MCF 10A (cell line): ENCODE measurements at regions not wholly inside any gene's neighbourhood (a gene's known extent, or its start where the extent isn't known, plus 50 kb on each side); places are given as distances from the start of the nearest gene placed in this dataset.

ENCODE experiments used
- BruUV-seq: library from RNA; stranded (reverse); fragments of 400-500 nt; replicated peaks from 2 replicates; lab custom pipeline; 2021; lab: Mats Ljungman, UMichigan
- CTCF ChIA-PET: fragments of 300-600 bp; sonication (Branson Sonifier 250); formaldehyde crosslinking; extraction: SDS; loops from one replicate; lab custom pipeline; 2021; ENCODE audit warnings: antibody characterized with exemption, inconsistent platforms; lab: Yijun Ruan, JAX
- POLR2A ChIA-PET: fragments of 300-600, 350-650 bp; sonication (Branson Sonifier 250); formaldehyde crosslinking; extraction: SDS; loops from one replicate; lab custom pipeline; 2020; ENCODE audit warnings: antibody characterized with exemption, inconsistent platforms; lab: Yijun Ruan, JAX
- DNase-seq: peaks from one replicate; pipeline ENCODE4 v3.0.0-alpha.2; 2018; ENCODE audit not compliant: unreplicated experiment
- H3K27ac Mint-ChIP-seq: one replicate; pipeline ENCODE4 v1.8.0; 2022; ENCODE audit warnings: mild to moderate bottlenecking, low read depth, mixed read lengths; ENCODE audit not compliant: unreplicated experiment
- H3K27me3 Mint-ChIP-seq: one replicate; pipeline ENCODE4 v1.8.0; 2022; ENCODE audit warnings: mixed read lengths; ENCODE audit not compliant: insufficient read depth, unreplicated experiment
- H3K36me3 Mint-ChIP-seq: one replicate; pipeline ENCODE4 v1.8.0; 2022; ENCODE audit warnings: mild to moderate bottlenecking, moderate library complexity, mixed read lengths; ENCODE audit not compliant: insufficient read depth, unreplicated experiment
- H3K4me1 Mint-ChIP-seq: one replicate; pipeline ENCODE4 v1.8.0; 2022; ENCODE audit warnings: mixed read lengths; ENCODE audit not compliant: insufficient read depth, unreplicated experiment
- H3K4me3 Mint-ChIP-seq: one replicate; pipeline ENCODE4 v1.8.0; 2022; ENCODE audit warnings: mild to moderate bottlenecking, moderate library complexity, mixed read lengths; ENCODE audit not compliant: unreplicated experiment
- H3K9me3 Mint-ChIP-seq: one replicate; pipeline ENCODE4 v1.8.0; 2022; ENCODE audit warnings: mixed read lengths; ENCODE audit not compliant: unreplicated experiment
- intact Hi-C: fragments of 100-400 bp; cut with micrococcal nuclease; formaldehyde crosslinking; loops from 2 replicates; pipeline ENCODE4 v1.14.1; 2022
- TF ChIP-seq, protein P1 (sequence below): fragments of 200-600 bp; IDR thresholded peaks from one replicate; pipeline ENCODE4 v1.8.0; 2022; ENCODE audit warnings: antibody characterized with exemption, mild to moderate bottlenecking; ENCODE audit not compliant: unreplicated experiment

DNA sequence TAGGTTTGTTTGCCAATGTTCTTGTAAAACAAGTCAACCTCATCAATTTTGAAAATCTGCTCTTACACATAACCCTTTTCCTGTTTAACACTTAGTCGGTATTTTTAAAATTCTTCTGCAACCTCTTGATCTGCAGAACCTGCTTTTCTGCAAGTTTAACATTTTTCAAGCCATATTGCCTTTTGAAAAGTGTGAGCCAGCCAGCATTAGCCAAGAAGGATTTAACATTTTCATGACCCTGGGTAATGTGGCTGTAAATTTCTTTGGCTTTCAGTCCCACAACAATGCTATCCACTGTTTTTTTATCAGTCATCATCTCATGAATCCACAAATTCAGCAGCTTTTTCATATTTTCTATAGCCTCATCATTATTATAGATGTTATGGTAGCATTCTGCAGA lies 956.5 kb downstream of the FAT4 start:
- POLR2A ChIA-PET: no interaction called here

DNA sequence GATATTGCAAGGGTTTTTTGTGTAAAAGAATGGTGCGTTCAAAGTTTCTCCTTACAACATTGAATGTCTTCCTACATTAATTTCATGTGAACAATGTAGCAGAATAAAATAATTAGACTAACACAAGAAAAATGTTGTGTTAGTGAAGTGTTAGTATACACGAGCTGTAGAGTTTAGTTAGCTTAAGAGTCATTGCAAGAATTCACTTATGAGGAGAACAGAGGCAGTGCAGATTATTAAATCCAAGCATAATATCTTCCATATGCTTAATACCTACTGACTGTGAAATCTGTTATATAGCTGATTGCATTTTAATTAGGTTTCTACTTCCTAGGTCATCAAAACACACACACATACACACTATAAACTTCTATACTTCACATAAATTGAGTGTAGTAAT lies 959.0 kb downstream of the FAT4 start:
- no peak for DNase-seq
- ChIA-PET CTCF (no interaction called here), POLR2A (no interaction called here)
- no peak overlapping the region for H3K4me3 Mint-ChIP-seq
- TF ChIP-seq, protein P1, sequence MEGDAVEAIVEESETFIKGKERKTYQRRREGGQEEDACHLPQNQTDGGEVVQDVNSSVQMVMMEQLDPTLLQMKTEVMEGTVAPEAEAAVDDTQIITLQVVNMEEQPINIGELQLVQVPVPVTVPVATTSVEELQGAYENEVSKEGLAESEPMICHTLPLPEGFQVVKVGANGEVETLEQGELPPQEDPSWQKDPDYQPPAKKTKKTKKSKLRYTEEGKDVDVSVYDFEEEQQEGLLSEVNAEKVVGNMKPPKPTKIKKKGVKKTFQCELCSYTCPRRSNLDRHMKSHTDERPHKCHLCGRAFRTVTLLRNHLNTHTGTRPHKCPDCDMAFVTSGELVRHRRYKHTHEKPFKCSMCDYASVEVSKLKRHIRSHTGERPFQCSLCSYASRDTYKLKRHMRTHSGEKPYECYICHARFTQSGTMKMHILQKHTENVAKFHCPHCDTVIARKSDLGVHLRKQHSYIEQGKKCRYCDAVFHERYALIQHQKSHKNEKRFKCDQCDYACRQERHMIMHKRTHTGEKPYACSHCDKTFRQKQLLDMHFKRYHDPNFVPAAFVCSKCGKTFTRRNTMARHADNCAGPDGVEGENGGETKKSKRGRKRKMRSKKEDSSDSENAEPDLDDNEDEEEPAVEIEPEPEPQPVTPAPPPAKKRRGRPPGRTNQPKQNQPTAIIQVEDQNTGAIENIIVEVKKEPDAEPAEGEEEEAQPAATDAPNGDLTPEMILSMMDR: no peak
- no peak overlapping the region for H3K27ac Mint-ChIP-seq
- BruUV-seq: no TSS peak
- no peaks in the 10 kb centered on the region for H3K36me3 Mint-ChIP-seq
- peaks cover 6% of the 10 kb centered on the region for H3K4me1 Mint-ChIP-seq
- no peaks in the 10 kb centered on the region for H3K27me3 Mint-ChIP-seq
- H3K9me3 Mint-ChIP-seq: no peaks in the 10 kb centered on the region
- intact Hi-C loops: no loop called here

More for the DNA sequence above, 956.5 kb downstream of the FAT4 start:
- Mint-ChIP-seq H3K27me3 (no peaks in the 10 kb centered on the region), H3K4me1 (peaks cover 6% of the 10 kb centered on the region), H3K27ac (no peak overlapping the region), H3K36me3 (no peaks in the 10 kb centered on the region), H3K4me3 (no peak overlapping the region), H3K9me3 (no peaks in the 10 kb centered on the region)
- intact Hi-C loops: no loop called here
- CTCF ChIA-PET: interaction anchor here (0.7 kb wide), 1 partner anchor 299 kb away, joined by 3 read pairs; no protein-coding TSS in a partner anchor
- BruUV-seq: no TSS peak
- TF ChIP-seq, protein P1: no peak
- no peak for DNase-seq

DNA sequence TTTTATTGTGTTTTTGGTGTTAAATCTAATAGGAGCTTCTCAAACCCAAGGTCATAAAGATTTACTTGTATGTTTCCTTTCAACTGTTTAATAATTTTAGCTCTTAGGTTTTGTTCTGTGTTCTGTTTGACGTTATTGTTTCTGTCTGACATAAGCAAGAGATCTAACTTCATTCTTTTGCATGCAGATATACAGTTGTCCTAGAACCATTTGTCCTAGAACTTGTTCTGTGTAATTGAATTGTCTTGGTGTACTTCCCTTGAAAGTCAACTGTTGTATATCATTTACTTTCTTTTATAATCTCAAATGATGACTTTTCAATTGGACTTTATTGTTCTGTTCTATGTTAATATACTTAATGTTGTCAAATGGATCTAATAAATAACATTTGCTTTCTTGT lies 977.1 kb downstream of the FAT4 start:
- no peaks in the 10 kb centered on the region for H3K27me3 Mint-ChIP-seq
- H3K9me3 Mint-ChIP-seq: no peaks in the 10 kb centered on the region
- H3K4me3 Mint-ChIP-seq: no peak overlapping the region
- no TSS peak for BruUV-seq
- no peak for DNase-seq
- ChIA-PET POLR2A (no interaction called here), CTCF (no interaction called here)
- H3K27ac Mint-ChIP-seq: no peak overlapping the region
- intact Hi-C loops: no loop called here
- no peaks in the 10 kb centered on the region for H3K4me1 Mint-ChIP-seq
- TF ChIP-seq, protein P1: no peak
- no peaks in the 10 kb centered on the region for H3K36me3 Mint-ChIP-seq

DNA sequence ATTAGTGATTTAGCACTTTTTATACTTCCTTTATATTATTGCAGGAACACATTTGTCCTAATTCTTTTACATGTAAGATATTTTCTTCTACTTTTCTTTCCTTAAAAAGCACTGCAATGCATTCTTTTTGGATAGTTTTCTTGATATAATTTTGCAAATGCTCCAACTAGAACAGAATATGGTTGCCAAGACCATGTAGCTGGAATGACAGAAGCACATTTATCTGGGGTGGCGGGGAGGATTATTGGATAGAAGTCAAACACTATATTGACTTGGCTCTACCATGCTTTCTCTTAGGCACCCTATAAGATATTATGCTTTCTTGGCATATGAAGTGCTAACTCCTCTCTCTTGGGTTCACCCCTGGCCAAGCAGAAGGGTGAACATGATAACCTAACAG lies 983.5 kb downstream of the FAT4 start:
- DNase-seq: no peak
- H3K4me3 Mint-ChIP-seq: no peak overlapping the region
- POLR2A ChIA-PET: no interaction called here
- H3K4me1 Mint-ChIP-seq: no peaks in the 10 kb centered on the region
- BruUV-seq: no TSS peak
- no peaks in the 10 kb centered on the region for H3K36me3 Mint-ChIP-seq
- intact Hi-C loops: no loop called here
- CTCF ChIA-PET: interaction anchor here (0.7 kb wide), 1 partner anchor 983 kb away, joined by 3 read pairs; the partner anchor contains the start of gene FAT4
- TF ChIP-seq, protein P1: no peak
- H3K9me3 Mint-ChIP-seq: no peaks in the 10 kb centered on the region
- no peaks in the 10 kb centered on the region for H3K27me3 Mint-ChIP-seq
- H3K27ac Mint-ChIP-seq: no peak overlapping the region
